ENCODE measurements at regions not wholly inside any gene's neighbourhood (a gene's known extent, or its start where the extent isn't known, plus 50 kb on each side); places are given as distances from the start of the nearest gene placed in this dataset.

DNA sequence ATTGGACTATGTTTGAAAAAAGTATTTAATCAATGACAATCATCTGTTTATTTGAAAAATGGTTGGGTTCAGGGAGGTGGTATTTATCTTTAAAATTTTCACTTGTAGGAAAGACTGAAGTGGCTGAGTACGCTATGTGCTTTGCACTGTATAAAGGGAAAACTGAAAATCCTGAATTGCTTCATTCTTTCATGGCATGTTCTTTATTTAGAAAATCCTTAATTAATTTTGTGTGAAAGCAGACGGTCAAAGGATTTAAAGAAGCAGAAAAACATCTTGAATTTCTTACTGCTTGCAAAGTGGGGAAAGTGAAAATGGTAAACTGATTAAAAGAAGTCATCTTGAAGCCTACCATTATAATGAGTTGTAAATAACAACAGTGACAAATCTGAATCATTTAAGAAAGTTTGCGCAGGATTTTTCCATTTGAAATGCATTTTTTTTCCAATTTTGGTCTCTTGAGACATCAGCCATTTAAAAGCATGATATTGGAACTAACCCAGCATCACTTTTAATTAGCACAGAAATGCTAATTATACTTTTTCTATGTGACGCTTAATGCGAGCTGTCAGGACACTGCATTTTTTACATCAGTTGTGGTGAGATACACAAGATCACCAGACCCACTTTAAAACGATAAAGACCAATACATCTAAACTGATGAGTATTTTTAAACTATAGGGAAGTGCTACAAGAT lies 169.0 kb downstream of the NEDD1 start:
- no peak for TF ChIP-seq SUZ12 (IDR thresholded peaks at IDR 0.05; ENCODE audit: extremely low read depth, insufficient read depth, insufficient read length)
- TF ChIP-seq YY1 (IDR thresholded peaks at IDR 0.05; ENCODE audit: insufficient read depth, insufficient read length) = no peak
